ENCODE measurements at regions not wholly inside any gene's neighbourhood (a gene's known extent, or its start where the extent isn't known, plus 50 kb on each side); places are given as distances from the start of the nearest gene placed in this dataset.
"Not testable (repeated sequence)": the region's sequence is repeated elsewhere in the genome, so short reads cannot be mapped to it uniquely, and the experiment has no call there.

GRCh38 chr4:137360761-137361160 is 171.5 kb downstream of the PCDH18 start:
- Histone ChIP-seq H3K4me2 (no peak overlapping the region), H3K4me3 (no peak overlapping the region), H3K4me1 (no peaks in the 10 kb centered on the region), H3K27ac (no peak overlapping the region), H3K9me3 (no peaks in the 10 kb centered on the region)
- no peak for DNase-seq (ENCODE audit: low read depth in 1 of 2, low spot score in 1 of 2)
- no peak for TF ChIP-seq MAX (IDR thresholded peaks at IDR 0.05)
- no peak for TF ChIP-seq NFE2L2 (conservative IDR thresholded peaks at IDR 0.05; ENCODE audit: low read length)
- TF ChIP-seq NR3C1 (IDR thresholded peaks at IDR 0.05) = no peak
- TF ChIP-seq CHD2 (IDR thresholded peaks at IDR 0.05; ENCODE audit: low read length, partially characterized antibody) = no peak
- TF ChIP-seq FOXS1 (CRISPR knock-in tag; IDR thresholded peaks at IDR 0.05) = no peak
- no peak for TF ChIP-seq MAFK (IDR thresholded peaks at IDR 0.05; ENCODE audit: partially characterized antibody)
- TF ChIP-seq SREBF2 (IDR thresholded peaks at IDR 0.05) = no peak
- TF ChIP-seq EHMT2 (IDR thresholded peaks at IDR 0.05; ENCODE audit: low read depth) = no peak
- TF ChIP-seq TFCP2L1 (CRISPR knock-in tag; IDR thresholded peaks at IDR 0.05) = no peak
- ChIA-PET CTCF (no interaction called here), POLR2A (no interaction called here)
- FAIRE-seq = no peak
- ATAC-seq = no peak
- WGBS (ENCODE audit: missing lambda C conversion rate) = 0% methylated on average over 1 of the region's 1 CpG

GRCh38 chr4:137359691-137360315 is 172.5 kb downstream of the PCDH18 start:
- no peak for FAIRE-seq
- CTCF ChIA-PET = no interaction called here
- no peaks in the 10 kb centered on the region for H3K4me1 ChIP-seq
- ATAC-seq = no peak
- WGBS (ENCODE audit: missing lambda C conversion rate) = 37% methylated on average over 2 of the region's 2 CpGs
- H3K4me2 ChIP-seq = no peak overlapping the region
- POLR2A ChIA-PET = no interaction called here
- H3K27ac ChIP-seq = no peak overlapping the region
- no peak overlapping the region for H3K4me3 ChIP-seq
- no peaks in the 10 kb centered on the region for H3K9me3 ChIP-seq
- DNase-seq (ENCODE audit: low read depth in 1 of 2, low spot score in 1 of 2) = no peak
- TF ChIP-seq NR3C1 (IDR thresholded peaks at IDR 0.05) (no peak), EHMT2 (IDR thresholded peaks at IDR 0.05; ENCODE audit: low read depth) (no peak)

GRCh38 chr4:137354562-137354961 is 177.7 kb downstream of the PCDH18 start:
- H3K4me2 ChIP-seq; DNase-seq (ENCODE audit: low read depth in 1 of 2, low spot score in 1 of 2); FAIRE-seq; H3K4me3 ChIP-seq; POLR2A ChIA-PET; CTCF ChIA-PET; H3K4me1 ChIP-seq; H3K9me3 ChIP-seq; H3K27ac ChIP-seq; ATAC-seq: not testable (repeated sequence)
- WGBS (ENCODE audit: missing lambda C conversion rate) = 13% methylated on average over 2 of the region's 2 CpGs

- TF ChIP-seq FOSL2 (IDR thresholded peaks at IDR 0.05) = no peak
- no peak for TF ChIP-seq FOSL2 (CRISPR knock-in tag; IDR thresholded peaks at IDR 0.05)
- no peak for TF ChIP-seq BCL3 (IDR thresholded peaks at IDR 0.05)
- TF ChIP-seq CHD2 (IDR thresholded peaks at IDR 0.05; ENCODE audit: low read length, partially characterized antibody) = no peak
- TF ChIP-seq ZNF302 (CRISPR knock-in tag; IDR thresholded peaks at IDR 0.05) = no peak
- TF ChIP-seq BHLHE40 (IDR thresholded peaks at IDR 0.05; ENCODE audit: low read depth, low read length) = no peak
- TF ChIP-seq CHD4 (IDR thresholded peaks at IDR 0.05; ENCODE audit: borderline replicate concordance) = no peak
- no peak for TF ChIP-seq CBX8 (IDR thresholded peaks at IDR 0.05)
- TF ChIP-seq RAD21 (conservative IDR thresholded peaks at IDR 0.05 in 1 of 2, IDR thresholded peaks at IDR 0.05 in 1 of 2) = no peak
- TF ChIP-seq RARB (CRISPR knock-in tag; IDR thresholded peaks at IDR 0.05) = no peak
- no peak for TF ChIP-seq KDM5A (IDR thresholded peaks at IDR 0.05)
- TF ChIP-seq HES2 (IDR thresholded peaks at IDR 0.05) = no peak
- TF ChIP-seq REST (IDR thresholded peaks at IDR 0.05) = no peak
- no peak for TF ChIP-seq ZFP36 (IDR thresholded peaks at IDR 0.05; ENCODE audit: borderline replicate concordance, partially characterized antibody)
- TF ChIP-seq HOXB13 (CRISPR knock-in tag; IDR thresholded peaks at IDR 0.05; ENCODE audit: low read depth) = no peak
- TF ChIP-seq EHMT2 (IDR thresholded peaks at IDR 0.05; ENCODE audit: low read depth) = no peak
- TF ChIP-seq ELK1 (IDR thresholded peaks at IDR 0.05; ENCODE audit: low read depth, low read length) = no peak
- no peak for TF ChIP-seq EP300 (IDR thresholded peaks at IDR 0.05)
- DNase-seq (ENCODE audit: low read depth in 1 of 2, low spot score in 1 of 2) (no peak), FAIRE-seq (no peak), ATAC-seq (no peak)
- Histone ChIP-seq H3K4me3 (no peak overlapping the region), H3K4me1 (no peaks in the 10 kb centered on the region), H3K9me3 (no peaks in the 10 kb centered on the region), H3K4me2 (no peak overlapping the region), H3K27ac (no peak overlapping the region)
- 32% methylated on average over 2 of the region's 2 CpGs for WGBS (ENCODE audit: missing lambda C conversion rate)
- POLR2A ChIA-PET = no interaction called here
- CTCF ChIA-PET = no interaction called here
Observed at GRCh38 chr4:137347371-137347770, 184.9 kb downstream of the PCDH18 start.

Data from A549 (cell line).